ENCODE measurements at regions not wholly inside any gene's neighbourhood (a gene's known extent, or its start where the extent isn't known, plus 50 kb on each side); places are given as distances from the start of the nearest gene placed in this dataset.
A peak's percentile ranks its signal among the peaks of the same experiment; 100 is the strongest.
"Not testable (repeated sequence)": the region's sequence is repeated elsewhere in the genome, so short reads cannot be mapped to it uniquely, and the experiment has no call there.

DNA sequence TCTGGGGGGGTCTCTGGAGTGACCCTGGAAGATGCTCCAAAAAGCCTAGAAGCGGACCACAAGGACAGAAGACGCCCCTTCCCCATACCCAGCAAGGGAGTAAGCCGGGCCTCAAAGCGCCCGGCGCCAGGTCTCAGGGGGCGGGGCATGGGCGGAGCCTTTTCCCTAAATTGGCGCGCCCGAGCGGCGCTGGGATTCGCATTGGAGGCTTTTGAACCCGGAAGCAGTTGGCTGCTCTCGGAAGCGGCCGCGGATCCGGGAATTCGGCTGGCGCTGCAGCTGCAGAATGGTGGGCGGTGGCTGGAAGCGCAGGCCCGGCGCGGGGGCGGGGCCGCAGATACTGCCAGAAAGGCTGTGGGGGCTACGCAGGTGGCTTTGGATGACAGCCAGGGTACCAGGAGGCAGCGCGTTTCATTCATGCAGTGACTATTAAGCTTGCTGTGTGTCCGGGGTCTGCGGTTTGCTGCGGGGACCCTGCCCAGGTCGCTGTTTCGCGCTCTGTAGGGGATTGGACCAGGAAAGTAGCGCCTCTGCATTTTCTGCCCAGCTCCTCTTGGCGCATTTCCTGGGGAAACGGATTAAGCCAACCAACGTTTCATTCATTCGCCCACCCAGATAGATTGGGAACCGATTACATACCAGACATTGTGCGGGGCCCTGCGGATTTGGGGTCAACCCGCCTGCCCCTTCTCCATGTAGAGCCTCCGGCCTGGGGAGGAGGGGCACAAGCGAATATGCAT lies 83.0 kb upstream of the FREM1 start:
- peak overlapping the region; percentile 90 for H3K27ac ChIP-seq (ENCODE audit: low read depth, low read length)
- no peaks in the 10 kb centered on the region for H3K27me3 ChIP-seq (ENCODE audit: control insufficient read depth in 5 of 5, insufficient read depth in 4 of 5, low read length in 5 of 5)
- no peaks in the 10 kb centered on the region for H3K36me3 ChIP-seq (ENCODE audit: control insufficient read depth in 5 of 5, insufficient read depth in 5 of 5, low read length in 5 of 5)
- H3K9me3 ChIP-seq (ENCODE audit: control insufficient read depth in 5 of 5, low read length in 5 of 5): no peaks in the 10 kb centered on the region
- H3K9ac ChIP-seq (ENCODE audit: low read length in 5 of 5): peak overlapping the region in 4 of 5 donors; percentile 26 to 88 (median 74)
- peaks cover 0 to 24% (median 19%) of the 10 kb centered on the region in 5 donors for H3K4me1 ChIP-seq (ENCODE audit: control insufficient read depth in 5 of 5, insufficient read depth in 5 of 5, low read length in 5 of 5)
- peak overlapping the region; percentile 72 to 92 (median 87) for H3K4me3 ChIP-seq (ENCODE audit: low read depth in 1 of 5, low read length in 5 of 5)

DNA sequence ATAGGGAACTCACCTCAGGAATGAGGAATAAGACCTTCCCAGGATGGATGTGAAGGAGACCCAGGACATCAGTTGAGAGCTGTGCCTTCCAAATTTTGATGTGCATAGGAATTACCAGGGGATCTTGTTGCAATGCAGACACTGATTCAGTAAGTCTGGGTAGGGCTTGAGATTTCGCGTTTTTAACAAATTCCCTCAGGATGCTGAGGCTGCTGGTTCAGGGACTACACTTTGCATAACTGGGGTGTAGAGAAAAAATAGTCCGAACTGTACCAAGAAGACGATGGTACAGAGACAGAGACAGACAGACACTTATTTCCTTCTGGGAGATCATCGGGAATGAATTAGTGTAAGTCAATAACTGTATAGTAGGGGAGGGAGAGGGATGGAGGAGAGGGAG lies 82.3 kb upstream of the FREM1 start:
- Histone ChIP-seq H3K4me3 (ENCODE audit: low read depth in 1 of 5, low read length in 5 of 5) (peak overlapping the region; percentile 72 to 92 (median 87)), H3K9me3 (ENCODE audit: control insufficient read depth in 5 of 5, low read length in 5 of 5) (no peaks in the 10 kb centered on the region), H3K9ac (ENCODE audit: low read length in 5 of 5) (peak overlapping the region in 4 of 5 donors; percentile 35 to 84 (median 55)), H3K4me1 (ENCODE audit: control insufficient read depth in 5 of 5, insufficient read depth in 5 of 5, low read length in 5 of 5) (peaks cover 0 to 24% (median 19%) of the 10 kb centered on the region in 5 donors), H3K36me3 (ENCODE audit: control insufficient read depth in 5 of 5, insufficient read depth in 5 of 5, low read length in 5 of 5) (no peaks in the 10 kb centered on the region), H3K27ac (ENCODE audit: low read depth, low read length) (peak overlapping the region; percentile 90), H3K27me3 (ENCODE audit: control insufficient read depth in 5 of 5, insufficient read depth in 4 of 5, low read length in 5 of 5) (no peaks in the 10 kb centered on the region)

DNA sequence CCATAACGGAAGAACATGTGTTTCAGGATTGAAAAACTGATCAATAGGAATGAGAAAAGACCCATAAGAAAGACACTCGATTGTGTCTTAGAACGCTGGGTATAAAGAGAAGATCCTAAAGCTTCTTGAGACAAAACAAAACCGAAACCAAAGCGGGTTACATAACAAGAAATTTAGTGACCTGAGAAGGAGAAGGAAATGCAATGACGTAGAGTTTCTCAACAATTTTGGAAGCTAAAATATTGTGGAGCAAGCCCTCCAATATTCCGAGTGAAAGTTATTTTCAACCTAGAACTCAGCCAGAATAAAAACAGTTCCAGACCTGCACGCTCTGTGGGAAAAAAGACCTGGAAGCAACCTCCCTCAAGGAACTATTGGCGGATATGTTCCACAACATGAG lies 81.9 kb upstream of the FREM1 start:
- Histone ChIP-seq H3K4me3 (ENCODE audit: low read depth in 1 of 5, low read length in 5 of 5) (peak overlapping the region; percentile 72 to 92 (median 87)), H3K4me1 (ENCODE audit: control insufficient read depth in 5 of 5, insufficient read depth in 5 of 5, low read length in 5 of 5) (peaks cover 0 to 24% (median 19%) of the 10 kb centered on the region in 5 donors), H3K27me3 (ENCODE audit: control insufficient read depth in 5 of 5, insufficient read depth in 4 of 5, low read length in 5 of 5) (no peaks in the 10 kb centered on the region), H3K9ac (ENCODE audit: low read length in 5 of 5) (peak overlapping the region in 3 of 5 donors; percentile 35 to 84 (median 62)), H3K36me3 (ENCODE audit: control insufficient read depth in 5 of 5, insufficient read depth in 5 of 5, low read length in 5 of 5) (no peaks in the 10 kb centered on the region), H3K9me3 (ENCODE audit: control insufficient read depth in 5 of 5, low read length in 5 of 5) (no peaks in the 10 kb centered on the region), H3K27ac (ENCODE audit: low read depth, low read length) (peak overlapping the region; percentile 90)

DNA sequence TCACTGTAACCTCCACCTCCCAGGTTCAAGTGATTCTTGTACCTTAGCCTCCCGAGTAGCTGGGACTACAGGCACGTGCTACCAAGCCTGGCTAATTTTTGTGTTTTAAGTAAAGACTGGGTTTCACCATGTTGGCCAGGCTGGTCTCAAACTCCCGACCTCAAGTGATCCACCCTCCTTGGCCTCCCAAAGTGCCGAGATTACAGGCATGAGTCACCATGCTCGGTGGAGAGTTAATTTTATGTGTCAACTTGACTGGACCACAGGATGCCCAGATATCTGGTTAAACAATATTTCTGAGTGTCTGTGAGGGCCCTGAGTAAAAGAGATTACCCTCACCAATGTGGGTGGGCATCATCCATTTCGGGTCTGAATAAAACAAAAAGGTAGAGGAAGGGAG lies 80.4 kb upstream of the FREM1 start:
- H3K27ac ChIP-seq (ENCODE audit: low read depth, low read length); H3K27me3 ChIP-seq (ENCODE audit: control insufficient read depth in 5 of 5, insufficient read depth in 4 of 5, low read length in 5 of 5); H3K36me3 ChIP-seq (ENCODE audit: control insufficient read depth in 5 of 5, insufficient read depth in 5 of 5, low read length in 5 of 5); H3K9ac ChIP-seq (ENCODE audit: low read length in 5 of 5); H3K4me3 ChIP-seq (ENCODE audit: low read depth in 1 of 5, low read length in 5 of 5); H3K9me3 ChIP-seq (ENCODE audit: control insufficient read depth in 5 of 5, low read length in 5 of 5): not testable (repeated sequence)
- H3K4me1 ChIP-seq (ENCODE audit: control insufficient read depth in 5 of 5, insufficient read depth in 5 of 5, low read length in 5 of 5): peaks cover 0 to 24% (median 19%) of the 10 kb centered on the region in 5 donors

DNA sequence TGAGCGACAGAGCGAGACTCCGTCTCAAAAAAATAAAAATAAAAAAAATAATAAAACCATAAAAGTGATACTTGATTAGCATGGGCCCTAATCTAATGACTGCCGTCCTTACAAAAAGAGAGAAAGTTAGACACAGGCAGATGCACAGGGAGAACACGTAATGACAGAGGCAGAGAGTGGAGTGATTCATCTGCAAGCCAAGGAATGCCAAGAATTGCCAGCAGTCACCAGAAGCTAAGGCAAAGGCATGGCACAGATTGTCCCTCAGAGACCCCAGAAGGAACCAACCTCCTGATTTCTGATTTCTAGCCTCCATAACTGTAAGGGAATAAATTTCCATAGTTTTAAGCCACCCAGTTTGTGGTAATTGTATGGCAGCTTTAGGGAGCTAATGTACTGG lies 79.6 kb upstream of the FREM1 start:
- H3K4me1 ChIP-seq (ENCODE audit: control insufficient read depth in 5 of 5, insufficient read depth in 5 of 5, low read length in 5 of 5): peaks cover 0 to 24% (median 19%) of the 10 kb centered on the region in 5 donors
- no peaks in the 10 kb centered on the region for H3K27me3 ChIP-seq (ENCODE audit: control insufficient read depth in 5 of 5, insufficient read depth in 4 of 5, low read length in 5 of 5)
- no peak overlapping the region for H3K4me3 ChIP-seq (ENCODE audit: low read depth in 1 of 5, low read length in 5 of 5)
- H3K36me3 ChIP-seq (ENCODE audit: control insufficient read depth in 5 of 5, insufficient read depth in 5 of 5, low read length in 5 of 5): no peaks in the 10 kb centered on the region
- H3K9me3 ChIP-seq (ENCODE audit: control insufficient read depth in 5 of 5, low read length in 5 of 5): no peaks in the 10 kb centered on the region
- no peak overlapping the region for H3K9ac ChIP-seq (ENCODE audit: low read length in 5 of 5)
- H3K27ac ChIP-seq (ENCODE audit: low read depth, low read length): no peak overlapping the region

DNA sequence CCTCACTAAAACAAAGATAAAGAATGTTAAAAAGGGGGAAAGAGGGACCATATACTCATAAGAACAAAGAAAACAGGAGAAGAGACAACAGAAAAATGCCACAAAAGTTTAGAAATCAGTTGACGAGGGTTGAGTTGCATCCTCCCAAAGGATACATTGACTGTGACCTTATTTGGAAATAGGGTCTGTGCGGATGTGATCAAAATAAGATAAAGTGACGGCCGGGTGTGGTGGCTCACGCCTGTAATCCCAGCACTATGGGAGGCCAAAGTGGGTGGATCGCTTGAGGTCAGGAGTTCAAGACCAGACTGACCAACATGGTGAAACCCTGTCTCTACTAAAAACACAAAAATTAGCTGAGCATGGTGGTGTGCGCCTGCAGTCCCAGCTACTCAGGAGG lies 79.1 kb upstream of the FREM1 start:
- H3K4me3 ChIP-seq (ENCODE audit: low read depth in 1 of 5, low read length in 5 of 5); H3K9me3 ChIP-seq (ENCODE audit: control insufficient read depth in 5 of 5, low read length in 5 of 5); H3K9ac ChIP-seq (ENCODE audit: low read length in 5 of 5); H3K27me3 ChIP-seq (ENCODE audit: control insufficient read depth in 5 of 5, insufficient read depth in 4 of 5, low read length in 5 of 5); H3K36me3 ChIP-seq (ENCODE audit: control insufficient read depth in 5 of 5, insufficient read depth in 5 of 5, low read length in 5 of 5); H3K27ac ChIP-seq (ENCODE audit: low read depth, low read length): not testable (repeated sequence)
- peaks cover 0 to 21% (median 19%) of the 10 kb centered on the region in 5 donors for H3K4me1 ChIP-seq (ENCODE audit: control insufficient read depth in 5 of 5, insufficient read depth in 5 of 5, low read length in 5 of 5)

DNA sequence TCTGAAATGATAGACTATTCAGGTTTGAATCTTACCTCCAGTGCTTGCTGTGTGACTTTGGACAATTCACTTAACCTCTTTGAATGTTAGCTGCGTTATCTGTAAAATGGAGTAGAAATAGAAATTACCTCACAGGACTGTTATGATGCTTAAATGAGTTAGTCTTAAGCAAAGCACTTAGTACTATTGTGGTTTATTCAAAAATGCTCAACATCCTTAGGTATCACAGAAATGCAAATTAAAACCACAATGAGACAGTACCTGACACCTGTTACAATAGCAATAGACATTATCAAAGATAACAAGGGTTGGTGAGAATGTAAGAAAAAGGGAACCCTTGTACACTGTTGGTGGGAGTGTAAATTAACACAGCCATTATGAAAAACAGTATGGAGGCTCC lies 77.6 kb upstream of the FREM1 start:
- Histone ChIP-seq H3K27me3 (ENCODE audit: control insufficient read depth in 5 of 5, insufficient read depth in 4 of 5, low read length in 5 of 5) (no peaks in the 10 kb centered on the region), H3K27ac (ENCODE audit: low read depth, low read length) (no peak overlapping the region), H3K9ac (ENCODE audit: low read length in 5 of 5) (no peak overlapping the region), H3K4me1 (ENCODE audit: control insufficient read depth in 5 of 5, insufficient read depth in 5 of 5, low read length in 5 of 5) (peaks cover 0 to 8% (median 6%) of the 10 kb centered on the region in 5 donors), H3K4me3 (ENCODE audit: low read depth in 1 of 5, low read length in 5 of 5) (no peak overlapping the region), H3K9me3 (ENCODE audit: control insufficient read depth in 5 of 5, low read length in 5 of 5) (no peaks in the 10 kb centered on the region), H3K36me3 (ENCODE audit: control insufficient read depth in 5 of 5, insufficient read depth in 5 of 5, low read length in 5 of 5) (no peaks in the 10 kb centered on the region)

DNA sequence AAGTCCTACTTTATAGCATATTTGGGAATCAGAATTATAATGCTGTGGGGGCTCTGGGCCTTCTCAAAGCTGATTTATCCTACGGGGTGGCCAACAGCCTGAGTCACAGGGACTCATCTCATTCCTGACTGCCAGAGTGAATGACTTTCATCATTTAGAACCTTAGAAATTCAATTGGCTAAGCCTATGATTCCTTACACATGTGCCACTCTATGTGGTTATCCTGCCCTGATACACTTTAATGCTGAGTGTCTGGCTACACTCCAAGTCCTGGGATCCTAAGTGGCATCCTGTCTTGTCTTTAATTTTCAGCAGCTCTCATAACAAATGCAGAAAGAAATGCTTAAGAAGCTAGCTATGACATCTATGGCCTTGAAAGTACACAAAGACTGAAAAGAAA lies 75.2 kb upstream of the FREM1 start:
- H3K9ac ChIP-seq (ENCODE audit: low read length in 5 of 5): no peak overlapping the region
- H3K27ac ChIP-seq (ENCODE audit: low read depth, low read length): no peak overlapping the region
- no peaks in the 10 kb centered on the region for H3K4me1 ChIP-seq (ENCODE audit: control insufficient read depth in 5 of 5, insufficient read depth in 5 of 5, low read length in 5 of 5)
- H3K9me3 ChIP-seq (ENCODE audit: control insufficient read depth in 5 of 5, low read length in 5 of 5): no peaks in the 10 kb centered on the region
- no peaks in the 10 kb centered on the region for H3K27me3 ChIP-seq (ENCODE audit: control insufficient read depth in 5 of 5, insufficient read depth in 4 of 5, low read length in 5 of 5)
- no peaks in the 10 kb centered on the region for H3K36me3 ChIP-seq (ENCODE audit: control insufficient read depth in 5 of 5, insufficient read depth in 5 of 5, low read length in 5 of 5)
- H3K4me3 ChIP-seq (ENCODE audit: low read depth in 1 of 5, low read length in 5 of 5): no peak overlapping the region

DNA sequence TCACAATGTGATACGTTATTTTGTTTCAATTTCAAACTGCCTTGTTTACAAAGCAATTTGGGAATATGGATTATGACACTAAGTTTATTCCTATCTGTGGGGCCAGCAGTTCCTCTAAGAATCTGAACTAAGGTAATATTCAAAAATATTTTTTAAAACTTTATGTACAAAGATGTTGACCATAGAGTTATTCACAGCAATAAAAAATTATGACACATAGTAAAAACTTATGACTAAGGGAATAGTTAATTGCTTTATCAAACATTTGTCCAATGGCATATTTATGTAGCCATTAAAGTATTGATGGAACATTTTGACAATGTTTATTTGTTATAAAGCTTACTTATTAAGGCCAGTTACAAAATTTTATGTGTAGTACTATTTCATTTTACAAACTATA lies 73.4 kb upstream of the FREM1 start:
- H3K36me3 ChIP-seq (ENCODE audit: control insufficient read depth in 5 of 5, insufficient read depth in 5 of 5, low read length in 5 of 5): no peaks in the 10 kb centered on the region
- no peak overlapping the region for H3K4me3 ChIP-seq (ENCODE audit: low read depth in 1 of 5, low read length in 5 of 5)
- no peak overlapping the region for H3K9ac ChIP-seq (ENCODE audit: low read length in 5 of 5)
- H3K9me3 ChIP-seq (ENCODE audit: control insufficient read depth in 5 of 5, low read length in 5 of 5): no peaks in the 10 kb centered on the region
- no peaks in the 10 kb centered on the region for H3K27me3 ChIP-seq (ENCODE audit: control insufficient read depth in 5 of 5, insufficient read depth in 4 of 5, low read length in 5 of 5)
- no peak overlapping the region for H3K27ac ChIP-seq (ENCODE audit: low read depth, low read length)
- H3K4me1 ChIP-seq (ENCODE audit: control insufficient read depth in 5 of 5, insufficient read depth in 5 of 5, low read length in 5 of 5): no peaks in the 10 kb centered on the region

DNA sequence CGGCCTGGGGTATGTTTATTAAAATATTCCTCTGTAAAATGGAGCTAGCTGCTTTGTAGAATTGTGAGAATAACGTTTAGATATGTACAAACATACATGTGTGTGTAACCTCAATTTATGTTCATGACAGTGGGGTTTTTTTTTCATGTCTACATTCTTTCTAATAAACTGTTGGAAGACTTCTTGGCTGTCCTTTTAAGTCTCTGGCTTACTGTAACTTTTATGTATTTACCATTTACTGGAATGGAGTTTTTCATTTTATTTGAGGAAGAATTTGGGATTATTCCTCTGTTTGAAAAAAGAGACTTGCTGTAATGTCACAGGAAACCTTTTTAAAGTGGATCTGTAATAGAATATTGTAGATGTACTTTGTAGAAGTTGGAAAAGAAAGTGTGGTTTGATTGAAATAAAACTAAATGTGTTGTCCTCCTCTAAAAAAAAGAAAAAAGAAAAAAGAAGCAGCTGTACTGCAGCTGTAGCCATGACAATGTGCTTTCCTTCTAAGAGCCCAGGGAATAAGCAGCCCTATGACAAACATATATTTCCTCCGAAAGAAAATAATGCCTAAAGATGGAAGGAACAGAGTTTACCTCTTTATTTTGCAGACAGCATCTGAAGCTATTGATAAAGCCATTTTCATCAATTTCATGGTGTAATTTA lies 71.2 kb upstream of the FREM1 start:
- Histone ChIP-seq H3K27me3 (ENCODE audit: control insufficient read depth in 5 of 5, insufficient read depth in 4 of 5, low read length in 5 of 5) (no peaks in the 10 kb centered on the region), H3K9ac (ENCODE audit: low read length in 5 of 5) (no peak overlapping the region), H3K9me3 (ENCODE audit: control insufficient read depth in 5 of 5, low read length in 5 of 5) (peaks cover 0 to 4% (median 0%) of the 10 kb centered on the region in 5 donors), H3K4me1 (ENCODE audit: control insufficient read depth in 5 of 5, insufficient read depth in 5 of 5, low read length in 5 of 5) (no peaks in the 10 kb centered on the region), H3K4me3 (ENCODE audit: low read depth in 1 of 5, low read length in 5 of 5) (no peak overlapping the region), H3K27ac (ENCODE audit: low read depth, low read length) (no peak overlapping the region), H3K36me3 (ENCODE audit: control insufficient read depth in 5 of 5, insufficient read depth in 5 of 5, low read length in 5 of 5) (peaks cover 0 to 4% (median 0%) of the 10 kb centered on the region in 5 donors)
